LHCN-M2 (cell line): ENCODE measurements at regions not wholly inside any gene's neighbourhood (a gene's known extent, or its start where the extent isn't known, plus 50 kb on each side); places are given as distances from the start of the nearest gene placed in this dataset.
"Not testable (repeated sequence)": the region's sequence is repeated elsewhere in the genome, so short reads cannot be mapped to it uniquely, and the experiment has no call there.

Experiments
- DNase-seq: peaks from one replicate; pipeline ENCODE4 v3.0.0-alpha.2; 2012; ENCODE audit warnings: low read depth

- DNase-seq = not testable (repeated sequence)
These were observed 59.5 kb upstream of the FAM90A26 start for GRCh38 chr4:9110700-9111099.

GRCh38 chr4:9103148-9103524 lies 67.1 kb upstream of the FAM90A26 start:
- not testable (repeated sequence) for DNase-seq

GRCh38 chr4:9102471-9103147 lies 67.6 kb upstream of the FAM90A26 start:
- DNase-seq = not testable (repeated sequence)

DNA sequence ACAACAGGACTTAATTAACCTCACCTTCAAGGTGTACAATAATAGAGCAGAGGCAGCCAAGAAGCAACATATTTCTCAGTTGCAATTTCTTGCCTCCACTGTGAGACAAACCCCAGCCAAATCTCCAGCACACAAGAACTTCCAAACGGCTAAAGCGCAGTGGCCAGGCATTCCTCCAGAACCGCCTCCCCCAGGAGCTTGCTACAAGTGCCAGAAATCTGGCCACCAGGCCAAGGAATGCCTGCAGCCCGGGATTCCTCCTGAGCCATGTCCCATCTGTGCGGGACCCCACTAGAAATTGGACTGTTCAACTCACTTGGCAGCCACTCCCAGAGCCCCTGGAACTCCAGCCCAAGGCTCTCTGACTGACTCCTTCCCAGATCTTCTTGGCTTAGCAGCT lies 73.9 kb upstream of the FAM90A26 start:
- DNase-seq = not testable (repeated sequence)

DNA sequence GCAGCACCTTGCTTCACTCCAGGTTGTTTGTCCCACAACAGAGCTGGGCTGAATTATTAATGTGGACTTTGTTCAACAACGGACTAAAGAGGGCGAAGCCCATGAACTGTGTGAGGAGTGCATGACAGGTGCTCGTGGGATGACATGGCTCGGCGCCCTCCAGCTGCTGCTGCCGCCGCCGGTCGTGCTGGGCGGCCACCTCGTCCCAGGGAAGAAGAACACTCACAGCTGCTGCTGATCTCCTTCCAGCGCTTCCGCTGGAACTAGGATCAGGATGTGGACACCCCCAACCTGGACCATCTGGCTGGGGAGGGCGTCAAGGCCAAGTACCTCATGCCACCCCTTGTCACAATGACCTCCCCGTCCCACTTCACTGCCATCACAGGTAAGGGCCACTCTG lies 91.4 kb upstream of the FAM90A26 start:
- not testable (repeated sequence) for DNase-seq

- DNase-seq = not testable (repeated sequence)
These were observed 93.2 kb upstream of the FAM90A26 start for GRCh38 chr4:9076974-9077373.

- not testable (repeated sequence) for DNase-seq
These were observed 93.7 kb upstream of the FAM90A26 start for GRCh38 chr4:9076486-9076885.

- not testable (repeated sequence) for DNase-seq
These were observed 96.8 kb upstream of the FAM90A26 start for GRCh38 chr4:9073371-9073770.

DNA sequence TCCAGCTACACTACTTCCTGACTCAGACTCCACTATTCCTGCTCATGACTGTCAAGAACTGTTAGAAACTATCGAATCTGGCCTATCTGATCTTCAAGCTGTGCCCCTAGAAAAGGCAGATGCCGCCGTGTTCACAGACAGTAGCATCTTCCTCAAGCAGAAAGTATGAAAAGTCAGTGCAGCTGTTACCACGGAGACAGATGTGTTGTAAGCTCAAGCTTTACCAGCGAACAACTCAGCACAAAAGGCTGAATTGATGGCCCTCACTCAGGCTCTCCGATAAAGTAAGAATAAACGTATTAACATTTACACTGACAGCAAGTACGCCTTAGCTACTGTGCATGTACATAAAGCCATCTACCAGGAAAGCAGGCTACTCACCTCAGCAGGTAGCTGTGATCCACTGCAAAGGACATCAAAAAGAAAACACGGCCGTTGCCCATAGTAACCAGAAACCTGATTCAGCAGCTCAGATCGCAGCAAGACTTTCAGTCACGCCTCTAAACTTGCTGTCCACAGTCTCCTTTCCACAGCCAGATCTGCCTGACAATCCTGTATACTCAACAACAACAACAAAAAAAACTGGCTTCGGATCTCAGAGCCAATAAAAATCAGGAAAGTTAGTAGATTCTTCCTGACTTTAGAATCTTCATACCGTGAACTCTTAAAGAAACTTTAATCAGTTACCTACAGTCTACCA lies 97.5 kb upstream of the FAM90A26 start:
- DNase-seq = not testable (repeated sequence)

DNA sequence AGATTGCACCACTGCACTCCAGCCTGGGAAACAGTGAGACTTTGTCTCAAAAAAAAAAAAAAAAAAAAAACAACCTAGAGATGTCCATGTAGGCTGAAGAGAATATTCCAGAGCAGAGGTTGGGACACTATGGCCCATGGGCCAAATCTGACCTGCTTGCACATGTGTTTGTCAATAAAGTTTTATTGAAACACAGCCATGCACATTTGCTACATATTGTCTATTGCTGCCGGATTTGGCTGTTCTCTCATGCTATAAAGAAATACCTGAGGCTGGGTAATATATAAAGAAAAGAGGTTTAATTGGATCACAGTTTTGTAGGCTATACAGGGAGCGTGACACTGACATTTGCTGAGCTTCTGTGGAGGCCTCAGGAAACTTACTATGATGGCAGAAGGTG lies 102.3 kb upstream of the FAM90A26 start:
- not testable (repeated sequence) for DNase-seq

GRCh38 chr4:9063612-9064011 lies 106.6 kb upstream of the FAM90A26 start:
- DNase-seq = not testable (repeated sequence)

GRCh38 chr4:9024866-9025265 lies 145.3 kb upstream of the FAM90A26 start:
- not testable (repeated sequence) for DNase-seq

DNA sequence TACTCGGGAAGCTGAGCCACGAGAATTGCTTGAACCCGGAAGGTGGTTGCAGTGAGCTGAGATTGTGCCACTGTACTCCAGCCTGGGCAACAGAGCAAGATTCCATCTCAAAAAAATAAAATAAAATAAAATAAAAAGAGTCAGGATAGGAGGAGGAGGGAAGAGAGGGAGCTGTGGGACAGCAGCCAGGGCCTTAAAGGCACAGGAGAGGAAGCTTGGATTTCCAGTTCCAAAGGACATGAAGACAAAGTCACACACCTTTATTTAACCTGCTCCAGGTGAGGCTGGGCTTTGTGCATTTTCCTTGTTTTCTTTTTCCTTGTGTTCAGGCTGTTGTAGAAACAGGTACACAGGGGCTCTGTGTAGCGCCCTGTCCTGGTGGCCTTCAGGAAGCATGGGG lies 138.2 kb upstream of the HMX1 start:
- DNase-seq = not testable (repeated sequence)

GRCh38 chr4:9008407-9008806 lies 136.8 kb upstream of the HMX1 start:
- DNase-seq = not testable (repeated sequence)

GRCh38 chr4:9001153-9001552 lies 129.5 kb upstream of the HMX1 start:
- DNase-seq = not testable (repeated sequence)

- peak; percentile 0 for DNase-seq
These were observed 128.9 kb upstream of the HMX1 start for GRCh38 chr4:9000505-9001001.

- not testable (repeated sequence) for DNase-seq
These were observed 121.3 kb upstream of the HMX1 start for GRCh38 chr4:8992981-8993380.

DNA sequence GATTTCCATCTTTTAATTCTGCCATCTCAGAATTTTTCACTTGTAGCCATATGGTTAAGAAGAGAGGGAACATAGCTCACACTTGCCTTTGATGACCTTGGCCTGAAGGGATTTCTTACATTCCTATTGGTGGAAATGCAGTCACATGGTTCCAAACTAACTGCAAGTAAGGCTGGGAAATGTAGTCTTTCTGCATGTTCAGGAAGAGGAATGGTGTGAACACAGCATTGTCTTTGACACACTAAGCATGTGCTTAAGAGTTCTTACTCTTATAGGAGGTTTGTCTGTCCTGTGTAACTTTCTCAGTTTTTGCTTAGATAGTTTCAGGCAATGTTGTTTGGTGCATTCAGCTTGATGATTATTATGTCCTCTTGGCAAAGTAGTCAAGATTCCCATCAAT lies 119.8 kb upstream of the HMX1 start:
- DNase-seq = not testable (repeated sequence)

- DNase-seq = not testable (repeated sequence)
These were observed 118.7 kb upstream of the HMX1 start for GRCh38 chr4:8990341-8990740.

- DNase-seq = not testable (repeated sequence)
These were observed 114.1 kb upstream of the HMX1 start for GRCh38 chr4:8985786-8986185.

DNA sequence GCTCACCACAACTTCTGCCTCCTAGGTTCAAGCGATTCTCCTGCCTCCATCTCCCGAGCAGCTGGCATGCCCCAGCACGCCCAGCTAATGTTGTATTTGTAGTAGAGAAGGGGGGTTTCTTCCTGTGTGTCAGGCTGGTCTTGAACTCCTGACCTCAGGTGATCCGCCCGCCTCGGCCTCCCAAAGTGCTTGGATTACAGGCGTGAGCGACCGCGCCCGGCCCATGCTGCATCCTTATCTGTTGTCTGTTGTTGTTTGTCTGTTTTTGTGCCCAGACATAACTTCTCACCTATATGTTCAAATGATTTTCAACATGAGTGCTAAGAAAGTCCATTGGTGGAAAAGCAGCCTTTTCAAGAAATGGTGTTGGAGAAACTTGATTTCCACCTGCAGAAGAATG lies 113.0 kb upstream of the HMX1 start:
- DNase-seq = not testable (repeated sequence)

DNA sequence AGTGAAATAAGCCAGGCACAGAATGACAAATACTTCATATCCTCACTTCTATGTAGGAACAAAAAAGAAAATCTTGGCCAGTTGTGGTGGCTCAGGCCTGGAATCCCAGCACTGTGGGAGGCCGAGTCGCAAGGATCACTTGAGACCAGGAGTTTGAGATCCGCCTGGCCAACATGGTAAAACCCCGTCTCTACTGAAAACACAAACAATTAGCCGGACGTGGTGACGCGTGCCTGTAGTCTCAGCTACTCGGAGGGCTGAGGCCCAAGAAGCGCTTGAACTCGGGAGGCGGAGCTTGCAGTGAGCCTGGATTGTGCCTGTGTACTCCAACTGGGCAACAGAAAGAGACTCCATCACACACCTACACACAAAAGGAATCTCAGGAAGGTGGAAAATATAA lies 112.3 kb upstream of the HMX1 start:
- DNase-seq = not testable (repeated sequence)
